Natural killer cell (primary cell): ENCODE measurements at regions not wholly inside any gene's neighbourhood (a gene's known extent, or its start where the extent isn't known, plus 50 kb on each side); places are given as distances from the start of the nearest gene placed in this dataset.

Experiments used
- ATAC-seq, 3 donors: fragments of 150-1000 bp in 2 of 3; fragments of 200-7000 bp in 1 of 3; cut with Tn5 transposase; 1 replicate in 1 of 3; 2 replicates in 2 of 3; pipeline ENCODE4 v1.10.0; 2021; ENCODE audit warnings: mild to moderate bottlenecking in 2 of 3, moderate library complexity in 2 of 3
- DNase-seq, 2 donors: peaks; one replicate each; pipeline versions ENCODE4 v3.0.0 to v3.0.0-alpha.2; 2013 to 2021; ENCODE audit warnings: mixed read lengths in 1 of 2
- H3K27ac ChIP-seq: one replicate; pipeline ENCODE4 v1.5.1; 2013; ENCODE audit warnings: mild to moderate bottlenecking, low read length
- H3K27me3 ChIP-seq: one replicate; pipeline ENCODE4 v1.6.1; 2013; ENCODE audit warnings: low read length; ENCODE audit not compliant: control insufficient read depth, insufficient read depth
- H3K36me3 ChIP-seq: one replicate; pipeline ENCODE4 v1.6.1; 2013; ENCODE audit warnings: low read length; ENCODE audit not compliant: control insufficient read depth, insufficient read depth
- H3K4me1 ChIP-seq: one replicate; pipeline ENCODE4 v1.6.1; 2013; ENCODE audit warnings: low read length; ENCODE audit not compliant: control insufficient read depth, insufficient read depth
- H3K4me3 ChIP-seq: one replicate; pipeline ENCODE4 v1.5.1; 2013; ENCODE audit warnings: low read length
- H3K9me3 ChIP-seq: one replicate; pipeline ENCODE4 v1.6.1; 2013; ENCODE audit warnings: low read length; ENCODE audit not compliant: control insufficient read depth, insufficient read depth
- H3K27ac Mint-ChIP-seq, 2 donors: one replicate each; pipeline ENCODE4 v1.8.0; 2022; ENCODE audit warnings: mild to moderate bottlenecking in 2 of 2, mixed read lengths in 2 of 2, moderate library complexity in 1 of 2
- H3K27me3 Mint-ChIP-seq, 2 donors: one replicate each; pipeline ENCODE4 v1.8.0; 2022; ENCODE audit warnings: low read depth in 2 of 2, mixed read lengths in 2 of 2
- H3K36me3 Mint-ChIP-seq: one replicate; pipeline ENCODE4 v1.8.0; 2022; ENCODE audit warnings: mixed read lengths
- H3K4me1 Mint-ChIP-seq, 2 donors: one replicate each; pipeline ENCODE4 v1.8.0; 2022; ENCODE audit warnings: mixed read lengths in 2 of 2
- H3K4me3 Mint-ChIP-seq: one replicate; pipeline ENCODE4 v1.8.0; 2022; ENCODE audit warnings: mild to moderate bottlenecking, moderate library complexity, mixed read lengths
- H3K9me3 Mint-ChIP-seq, 2 donors: one replicate each; pipeline ENCODE4 v1.8.0; 2022; ENCODE audit warnings: mixed read lengths in 2 of 2
- CTCF ChIP-seq: fragments of 200-600 bp; IDR thresholded peaks from one replicate; pipeline ENCODE4 v1.8.0; 2022; ENCODE audit warnings: antibody characterized with exemption
- WGBS: methylation state at CpG from one replicate; pipeline ENCODE4 v1.1.7; 2013; ENCODE audit warnings: missing lambda C conversion rate; ENCODE audit not compliant: insufficient coverage; 5-methylcytosine and 5-hydroxymethylcytosine counted together
- intact Hi-C: fragments of 100-400 bp; cut with micrococcal nuclease; formaldehyde crosslinking; loops from one replicate; pipeline ENCODE4 v1.14.2; 2022

- TF ChIP-seq CTCF, result no peak
- no CpG with 5 or more reads among the region's 1 CpG for WGBS
- H3K36me3 ChIP-seq, result no peaks in the 10 kb centered on the region
- no peak overlapping the region for H3K27ac ChIP-seq
- Mint-ChIP-seq H3K27me3 (peaks cover 11 to 25% of the 10 kb centered on the region in 2 donors), H3K27ac (no peak overlapping the region), H3K9me3 (peaks cover 0 to 4% of the 10 kb centered on the region in 2 donors), H3K36me3 (peaks cover 8% of the 10 kb centered on the region), H3K4me1 (peaks cover 0 to 4% of the 10 kb centered on the region in 2 donors), H3K4me3 (no peak overlapping the region)
- DNase-seq (no peak), ATAC-seq (no peak)
- H3K27me3 ChIP-seq, result peaks cover 2% of the 10 kb centered on the region
- H3K9me3 ChIP-seq, result no peaks in the 10 kb centered on the region
- no peak overlapping the region for H3K4me3 ChIP-seq
- intact Hi-C loops, result no loop called here
- no peaks in the 10 kb centered on the region for H3K4me1 ChIP-seq
Measured at GRCh38 chr5:34544403-34544802, 111.7 kb upstream of the RAI14 start.

- no peaks in the 10 kb centered on the region for H3K9me3 ChIP-seq
- peaks cover 8% of the 10 kb centered on the region for H3K36me3 Mint-ChIP-seq
- H3K27ac ChIP-seq, result no peak overlapping the region
- no peaks in the 10 kb centered on the region for H3K27me3 ChIP-seq
- H3K9me3 Mint-ChIP-seq, result peaks cover 0 to 4% of the 10 kb centered on the region in 2 donors
- no peak for TF ChIP-seq CTCF
- WGBS, result 64% methylated on average over 3 of the region's 3 CpGs
- H3K27me3 Mint-ChIP-seq, result peaks cover 6 to 17% of the 10 kb centered on the region in 2 donors
- H3K36me3 ChIP-seq, result no peaks in the 10 kb centered on the region
- intact Hi-C loops, result no loop called here
- no peak overlapping the region for H3K27ac Mint-ChIP-seq
- H3K4me1 Mint-ChIP-seq, result peaks cover 0 to 4% of the 10 kb centered on the region in 2 donors
- DNase-seq, result no peak
- H3K4me1 ChIP-seq, result no peaks in the 10 kb centered on the region
- H3K4me3 Mint-ChIP-seq, result no peak overlapping the region
- H3K4me3 ChIP-seq, result no peak overlapping the region
- no peak for ATAC-seq
Measured at GRCh38 chr5:34545164-34545563, 111.0 kb upstream of the RAI14 start.

- H3K27me3 ChIP-seq, result no peaks in the 10 kb centered on the region
- H3K27ac ChIP-seq, result no peak overlapping the region
- intact Hi-C loops, result no loop called here
- ATAC-seq, result no peak
- no peaks in the 10 kb centered on the region for H3K9me3 ChIP-seq
- no peaks in the 10 kb centered on the region for H3K36me3 ChIP-seq
- Mint-ChIP-seq H3K4me3 (no peak overlapping the region), H3K9me3 (peaks cover 0 to 4% of the 10 kb centered on the region in 2 donors), H3K36me3 (peaks cover 8% of the 10 kb centered on the region), H3K4me1 (peaks cover 0 to 4% of the 10 kb centered on the region in 2 donors), H3K27me3 (peaks cover 6 to 13% of the 10 kb centered on the region in 2 donors), H3K27ac (no peak overlapping the region)
- H3K4me1 ChIP-seq, result no peaks in the 10 kb centered on the region
- no peak overlapping the region for H3K4me3 ChIP-seq
- WGBS, result 91% methylated on average over 2 of the region's 2 CpGs
- DNase-seq, result no peak
- no peak for TF ChIP-seq CTCF
Measured at GRCh38 chr5:34545626-34546025, 110.5 kb upstream of the RAI14 start.

GRCh38 chr5:34547300-34548085 lies 108.6 kb upstream of the RAI14 start:
- H3K27me3 Mint-ChIP-seq, result peaks cover 5 to 13% of the 10 kb centered on the region in 2 donors
- H3K27me3 ChIP-seq, result no peaks in the 10 kb centered on the region
- H3K27ac ChIP-seq, result no peak overlapping the region
- H3K27ac Mint-ChIP-seq, result no peak overlapping the region
- H3K36me3 ChIP-seq, result no peaks in the 10 kb centered on the region
- no peak for TF ChIP-seq CTCF
- H3K4me3 Mint-ChIP-seq, result no peak overlapping the region
- H3K9me3 Mint-ChIP-seq, result peaks cover 0 to 4% of the 10 kb centered on the region in 2 donors
- WGBS, result 93% methylated on average over 2 of the region's 2 CpGs
- intact Hi-C loops, result no loop called here
- peaks cover 0 to 4% of the 10 kb centered on the region in 2 donors for H3K4me1 Mint-ChIP-seq
- DNase-seq (no peak), ATAC-seq (no peak)
- peaks cover 8% of the 10 kb centered on the region for H3K36me3 Mint-ChIP-seq
- no peaks in the 10 kb centered on the region for H3K9me3 ChIP-seq
- H3K4me1 ChIP-seq, result no peaks in the 10 kb centered on the region
- H3K4me3 ChIP-seq, result no peak overlapping the region
